DND-41 (cell line): ENCODE measurements at regions not wholly inside any gene's neighbourhood (a gene's known extent, or its start where the extent isn't known, plus 50 kb on each side); places are given as distances from the start of the nearest gene placed in this dataset.

Source experiments
- ATAC-seq: fragments of 200-7000 bp; cut with Tn5 transposase; 3 replicates; pipeline ENCODE4 v1.9.1; 2021; ENCODE audit warnings: low read depth; ENCODE audit not compliant: insufficient read depth
- DNase-seq: peaks from one replicate; pipeline ENCODE4 v3.0.0-alpha.2; 2020
- H2AFZ ChIP-seq: 2 replicates; pipeline ENCODE4 v1.6.0; 2012; ENCODE audit warnings: low read depth, low read length
- H3K27ac ChIP-seq: 2 replicates; pipeline ENCODE4 v1.5.1; 2012; ENCODE audit warnings: low read length, inconsistent platforms
- H3K27me3 ChIP-seq: fragments of 200-600 bp; sonication (generic); 2 replicates; pipeline ENCODE4 v1.6.0; 2012; ENCODE audit warnings: low read length, mild to moderate bottlenecking, inconsistent platforms; ENCODE audit not compliant: insufficient read depth, poor library complexity
- H3K36me3 ChIP-seq: 2 replicates; pipeline ENCODE4 v1.5.1; 2012; ENCODE audit warnings: low read length, inconsistent platforms; ENCODE audit not compliant: insufficient read depth
- H3K4me1 ChIP-seq: 2 replicates; pipeline ENCODE4 v1.5.1; 2012; ENCODE audit warnings: mild to moderate bottlenecking, low read length; ENCODE audit not compliant: insufficient read depth
- H3K4me2 ChIP-seq: 2 replicates; pipeline ENCODE4 v1.6.0; 2012; ENCODE audit warnings: mild to moderate bottlenecking, moderate library complexity, low read length, inconsistent platforms; ENCODE audit not compliant: insufficient read depth
- H3K4me3 ChIP-seq, 2 experiments: fragments of 200-600 bp in 1 of 2; shearing (Covaris generic) in 1 of 2; 2 replicates each; pipeline ENCODE4 v1.5.1; 2012 to 2016; ENCODE audit warnings: inconsistent platforms in 2 of 2, low read length in 2 of 2, mild to moderate bottlenecking in 2 of 2, low read depth in 1 of 2, moderate library complexity in 1 of 2
- H3K79me2 ChIP-seq: 2 replicates; pipeline ENCODE4 v1.6.0; 2012; ENCODE audit warnings: low read length, inconsistent platforms; ENCODE audit not compliant: insufficient read depth
- H3K9ac ChIP-seq: 2 replicates; pipeline ENCODE4 v1.6.0; 2012; ENCODE audit warnings: low read depth, mild to moderate bottlenecking, inconsistent platforms, low read length, moderate library complexity
- H3K9me3 ChIP-seq: 2 replicates; pipeline ENCODE4 v1.5.1; 2012; ENCODE audit warnings: low read length, moderate library complexity, mild to moderate bottlenecking, inconsistent platforms; ENCODE audit not compliant: insufficient read depth, severe bottlenecking
- H4K20me1 ChIP-seq: 2 replicates; pipeline ENCODE4 v1.6.0; 2012; ENCODE audit warnings: low read length; ENCODE audit not compliant: insufficient read depth
- CTCF ChIP-seq: IDR thresholded peaks from 2 replicates; pipeline ENCODE4 v1.5.1; 2012; ENCODE audit warnings: borderline replicate concordance, low read length, moderate library complexity, mild to moderate bottlenecking; ENCODE audit not compliant: poor library complexity, severe bottlenecking; ENCODE audit errors: extremely low read depth
- EZH2 ChIP-seq: IDR thresholded peaks from 3 replicates; pipeline ENCODE4 v1.6.1; 2012; ENCODE audit warnings: borderline replicate concordance, low read depth, mild to moderate bottlenecking, moderate library complexity, low read length, inconsistent platforms; ENCODE audit not compliant: severe bottlenecking

- Histone ChIP-seq H3K27ac (peak overlapping the region; percentile 96), H3K27me3 (no peaks in the 10 kb centered on the region), H3K36me3 (no peaks in the 10 kb centered on the region), H3K4me3 (peak overlapping the region in 1 of 2 experiments; percentile 42; a peak in 2 of 4 replicates), H3K4me2 (peak overlapping the region; percentile 61), H4K20me1 (no peaks in the 10 kb centered on the region), H3K4me1 (peaks cover 98% of the 10 kb centered on the region), H3K9ac (peak overlapping the region; percentile 62), H2AFZ (peak overlapping the region; percentile 28), H3K79me2 (no peaks in the 10 kb centered on the region), H3K9me3 (no peaks in the 10 kb centered on the region)
- DNase-seq (peak; percentile 51), ATAC-seq (no peak)
- TF ChIP-seq EZH2 (no peak), CTCF (no peak)
These were observed 73.7 kb upstream of the MED9 start for GRCh38 chr17:17403065-17403464.

GRCh38 chr17:17403899-17404576 is 72.8 kb upstream of the MED9 start:
- Histone ChIP-seq H3K27ac (peak overlapping the region; percentile 96), H4K20me1 (no peaks in the 10 kb centered on the region), H3K4me1 (peaks cover 97% of the 10 kb centered on the region), H3K79me2 (no peaks in the 10 kb centered on the region), H3K27me3 (no peaks in the 10 kb centered on the region), H3K9ac (peak overlapping the region; percentile 62), H2AFZ (no peak overlapping the region), H3K9me3 (no peaks in the 10 kb centered on the region), H3K4me2 (peak overlapping the region; percentile 61), H3K36me3 (no peaks in the 10 kb centered on the region), H3K4me3 (peak overlapping the region in 1 of 2 experiments; percentile 32; a peak in 2 of 4 replicates)
- no peak for TF ChIP-seq CTCF
- DNase-seq (peak; percentile 98), ATAC-seq (peak; percentile 85)

GRCh38 chr17:17405673-17406072 is 71.1 kb upstream of the MED9 start:
- Histone ChIP-seq H4K20me1 (no peaks in the 10 kb centered on the region), H2AFZ (peak overlapping the region; percentile 18), H3K79me2 (no peaks in the 10 kb centered on the region), H3K9me3 (no peaks in the 10 kb centered on the region), H3K9ac (peak overlapping the region; percentile 61), H3K27me3 (no peaks in the 10 kb centered on the region), H3K4me1 (peaks cover 80% of the 10 kb centered on the region), H3K36me3 (no peaks in the 10 kb centered on the region), H3K4me2 (peak overlapping the region; percentile 51; the same call in 1 of the 2 replicates), H3K4me3 (no peak overlapping the region), H3K27ac (peak overlapping the region; percentile 96)
- peak; percentile 48 for DNase-seq
- TF ChIP-seq EZH2 (no peak), CTCF (peak; percentile 44)
- no peak for ATAC-seq

GRCh38 chr17:17406225-17406624 is 70.6 kb upstream of the MED9 start:
- DNase-seq = no peak
- peaks cover 75% of the 10 kb centered on the region for H3K4me1 ChIP-seq
- H2AFZ ChIP-seq = peak overlapping the region; percentile 18
- H4K20me1 ChIP-seq = no peaks in the 10 kb centered on the region
- H3K27ac ChIP-seq = peak overlapping the region; percentile 96
- no peak overlapping the region for H3K4me3 ChIP-seq
- no peak for ATAC-seq
- TF ChIP-seq EZH2 (no peak), CTCF (no peak)
- no peaks in the 10 kb centered on the region for H3K36me3 ChIP-seq
- H3K4me2 ChIP-seq = no peak overlapping the region
- no peaks in the 10 kb centered on the region for H3K79me2 ChIP-seq
- no peaks in the 10 kb centered on the region for H3K27me3 ChIP-seq
- H3K9me3 ChIP-seq = no peaks in the 10 kb centered on the region
- peak overlapping the region; percentile 61 for H3K9ac ChIP-seq
